Erythroblast (primary cell): ENCODE measurements at regions not wholly inside any gene's neighbourhood (a gene's known extent, or its start where the extent isn't known, plus 50 kb on each side); places are given as distances from the start of the nearest gene placed in this dataset.
"Not testable (repeated sequence)": the region's sequence is repeated elsewhere in the genome, so short reads cannot be mapped to it uniquely, and the experiment has no call there.

Source experiments
- DNase-seq, 2 experiments: peaks; one replicate each; lab custom pipeline; 2025; lab: John Stamatoyannopoulos, UW
- GATA1 ChIP-seq: IDR thresholded peaks from 2 replicates; pipeline ENCODE4 v1.6.1; 2011; ENCODE audit warnings: low read depth, mild to moderate bottlenecking, control low read depth, low read length, moderate library complexity
- POLR2A ChIP-seq: IDR thresholded peaks from 2 replicates; pipeline ENCODE4 v1.6.1; 2011; ENCODE audit warnings: mild to moderate bottlenecking, low read length

GRCh38 chr12:18863769-18864500 lies 126.0 kb downstream of the CAPZA3 start:
- TF ChIP-seq GATA1 (no peak), POLR2A (no peak)
- DNase-seq = no peak

DNA sequence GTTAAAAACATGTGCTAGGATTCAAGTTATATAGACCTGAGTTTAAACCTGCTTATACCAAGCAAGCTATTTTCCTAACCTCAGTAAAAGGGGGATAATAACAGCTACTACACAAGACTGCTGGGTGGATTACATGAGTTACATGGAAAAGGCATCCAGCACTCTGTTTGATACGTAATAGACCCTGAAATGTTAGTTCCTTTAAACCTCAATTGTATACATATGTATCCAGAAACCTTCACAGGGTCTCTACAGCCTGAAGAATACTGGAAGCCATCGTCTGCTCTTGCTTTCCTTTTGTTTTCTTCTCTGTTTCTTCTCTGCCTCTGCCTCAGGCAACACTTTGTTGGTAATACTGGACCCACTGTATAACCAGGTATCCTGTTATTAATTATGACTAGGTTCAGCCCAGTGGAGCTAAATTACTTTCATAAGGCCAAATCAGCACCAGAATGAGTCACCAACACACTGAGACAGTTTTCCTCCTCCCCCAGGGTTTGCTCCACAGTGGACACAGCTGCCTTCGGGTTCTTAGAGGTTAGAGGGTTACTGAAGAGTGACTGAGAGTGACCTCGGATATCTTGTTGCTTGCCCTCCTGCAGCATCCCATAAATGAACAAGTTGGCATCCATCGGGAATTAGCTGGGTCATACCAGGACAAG lies 127.1 kb downstream of the CAPZA3 start:
- no peak for DNase-seq
- no peak for TF ChIP-seq POLR2A
- TF ChIP-seq GATA1 = no peak

- no peak for DNase-seq
- no peak for TF ChIP-seq POLR2A
- no peak for TF ChIP-seq GATA1
These were observed 130.8 kb downstream of the CAPZA3 start for GRCh38 chr12:18868717-18869116.

DNA sequence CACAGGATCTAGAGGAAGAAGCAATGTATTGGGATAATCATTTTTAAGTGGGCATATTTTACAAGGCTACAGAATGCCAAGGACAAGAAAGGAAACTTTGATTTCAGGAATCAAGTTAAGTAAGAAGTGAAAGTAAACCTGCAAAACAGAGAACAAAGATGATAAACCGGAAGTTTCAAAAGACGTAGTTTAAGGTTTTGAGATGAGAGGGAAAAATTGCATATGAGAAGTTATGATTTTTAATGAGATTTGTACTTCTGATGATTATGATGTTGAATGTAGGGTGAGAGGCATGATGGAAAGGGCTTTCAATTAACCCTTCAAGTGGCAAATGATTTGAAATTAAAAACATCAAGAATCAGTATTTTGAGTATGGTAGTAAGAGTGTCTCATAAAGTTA lies 134.9 kb downstream of the CAPZA3 start:
- no peak for TF ChIP-seq GATA1
- TF ChIP-seq POLR2A = no peak
- DNase-seq = no peak

- TF ChIP-seq POLR2A = no peak
- TF ChIP-seq GATA1 = no peak
- DNase-seq = no peak
These were observed 140.8 kb downstream of the CAPZA3 start for GRCh38 chr12:18878676-18879180.

DNA sequence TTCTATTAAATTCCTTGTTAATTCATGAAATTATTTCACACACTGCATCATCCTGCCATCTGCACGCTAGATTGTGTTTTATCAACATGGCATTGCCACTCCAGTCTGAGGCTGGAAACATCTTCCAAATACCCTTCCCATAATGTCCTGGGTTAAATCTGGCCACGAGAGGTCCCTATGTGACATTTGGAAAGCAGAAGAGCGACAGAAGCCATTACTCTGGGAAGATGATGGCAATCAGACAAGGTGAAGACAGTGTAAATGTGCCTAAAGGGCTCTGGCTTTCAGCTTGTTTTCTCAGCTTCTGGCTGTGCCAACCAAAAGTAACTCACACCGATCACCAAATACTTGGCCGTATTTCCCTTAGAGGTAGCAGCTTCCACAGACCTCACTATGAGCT lies 144.8 kb downstream of the CAPZA3 start:
- TF ChIP-seq GATA1 = no peak
- no peak for TF ChIP-seq POLR2A

DNA sequence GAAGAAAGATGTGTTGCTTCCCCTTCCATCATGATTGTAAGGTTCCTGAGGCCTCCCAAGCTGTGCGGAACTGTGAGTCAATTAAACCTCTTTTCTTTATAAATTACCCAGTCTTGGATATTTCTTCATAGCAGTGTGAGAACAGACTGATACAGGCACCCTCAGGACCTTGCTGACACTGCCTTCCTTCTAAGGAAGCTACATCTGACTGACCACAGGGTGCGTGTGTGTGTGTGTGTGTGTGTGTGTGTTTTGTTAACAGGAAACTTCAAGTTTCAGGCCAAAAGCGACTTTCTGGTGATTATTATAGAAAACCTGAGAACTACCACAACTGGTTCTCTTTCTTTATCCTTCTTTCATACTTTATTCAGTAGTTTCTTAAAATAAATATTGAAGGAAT lies 149.0 kb downstream of the CAPZA3 start:
- TF ChIP-seq POLR2A (no peak), GATA1 (no peak)
- DNase-seq = no peak

More for the DNA sequence above, 144.8 kb downstream of the CAPZA3 start:
- no peak for DNase-seq

- TF ChIP-seq POLR2A (no peak), GATA1 (no peak)
- DNase-seq = no peak
These were observed 149.4 kb downstream of the CAPZA3 start for GRCh38 chr12:18887368-18887767.

- no peak for DNase-seq
- no peak for TF ChIP-seq GATA1
- no peak for TF ChIP-seq POLR2A
These were observed 150.1 kb downstream of the CAPZA3 start for GRCh38 chr12:18888047-18888446.

GRCh38 chr12:18890621-18891020 lies 152.7 kb downstream of the CAPZA3 start:
- not testable (repeated sequence) for DNase-seq

DNA sequence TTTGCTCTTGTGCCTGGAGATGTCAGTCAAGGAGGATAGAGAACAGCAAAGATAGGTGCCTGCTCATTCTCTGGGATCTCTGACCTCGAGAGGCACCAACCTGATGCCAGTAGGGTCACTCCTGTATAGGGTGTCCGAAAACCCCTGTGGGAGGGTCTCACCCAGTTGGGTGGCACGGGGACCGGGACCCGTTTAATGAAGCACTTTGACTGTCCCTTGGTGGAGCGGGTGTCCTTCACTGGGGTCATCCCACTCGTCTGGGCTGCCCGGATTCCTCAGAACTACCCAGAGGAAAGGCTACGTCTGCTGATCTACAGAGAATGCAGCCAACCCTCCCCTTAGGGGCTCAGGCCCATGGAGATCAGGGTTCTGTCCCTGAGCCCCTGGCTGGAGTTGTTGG lies 157.6 kb downstream of the CAPZA3 start:
- TF ChIP-seq POLR2A = no peak
- TF ChIP-seq GATA1 = no peak
- DNase-seq = no peak

- TF ChIP-seq GATA1 = no peak
- no peak for TF ChIP-seq POLR2A
- no peak for DNase-seq
These were observed 158.0 kb downstream of the CAPZA3 start for GRCh38 chr12:18895946-18896345.

DNA sequence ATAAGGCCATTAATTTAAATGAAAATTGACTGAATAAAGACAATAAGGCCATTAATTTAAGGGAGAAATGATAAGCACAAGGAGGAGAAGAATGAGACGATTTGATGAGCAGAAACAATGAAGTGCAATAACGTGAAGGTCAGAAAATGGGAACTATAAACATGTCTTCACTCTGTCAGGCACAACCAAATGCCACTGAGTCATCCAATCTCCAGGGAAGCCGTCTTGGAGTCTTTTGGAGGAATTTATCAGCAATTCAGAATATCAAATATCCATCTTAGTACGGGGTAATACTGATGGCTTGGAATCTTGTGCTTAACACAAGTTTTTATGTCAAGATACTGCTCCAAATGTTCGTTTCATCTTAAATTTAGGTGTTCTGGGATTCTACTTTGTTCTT lies 159.9 kb downstream of the CAPZA3 start:
- DNase-seq = no peak
- no peak for TF ChIP-seq POLR2A
- TF ChIP-seq GATA1 = no peak

DNA sequence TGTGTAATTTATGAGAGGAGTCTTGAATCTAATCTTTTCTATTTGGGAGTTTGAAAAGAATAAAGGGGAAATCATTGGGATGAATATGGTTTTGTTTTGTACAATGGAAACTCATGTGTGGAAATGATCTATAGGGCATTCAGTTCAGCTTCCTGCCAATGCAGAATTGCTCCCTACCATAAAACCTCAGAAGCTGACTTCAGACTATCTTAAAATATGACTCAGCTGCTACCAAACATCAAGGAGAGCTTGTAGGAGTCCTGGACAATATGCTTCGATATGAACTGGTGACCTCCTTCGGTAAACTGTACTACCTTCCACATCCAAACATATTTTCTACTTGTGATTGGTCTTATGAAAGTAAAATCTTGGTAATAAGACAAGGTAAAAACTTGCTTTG lies 160.6 kb downstream of the CAPZA3 start:
- TF ChIP-seq GATA1 = no peak
- TF ChIP-seq POLR2A = no peak
- DNase-seq = no peak
